PC-9 (cell line): ENCODE measurements at regions not wholly inside any gene's neighbourhood (a gene's known extent, or its start where the extent isn't known, plus 50 kb on each side); places are given as distances from the start of the nearest gene placed in this dataset.

Experiments used
- BruUV-seq: library from RNA; stranded (reverse); fragments of 400-500 nt; replicated peaks from 2 replicates; lab custom pipeline; 2021; lab: Mats Ljungman, UMichigan
- CTCF ChIA-PET: fragments of 300-600 bp; sonication (Branson Sonifier 250); formaldehyde crosslinking; loops from one replicate; lab custom pipeline; 2022; ENCODE audit warnings: antibody characterized with exemption; lab: Charles Lee
- POLR2A ChIA-PET: fragments of 300-600 bp; sonication (Branson Sonifier 250); formaldehyde crosslinking; loops from one replicate; lab custom pipeline; 2022; ENCODE audit warnings: antibody characterized with exemption; ENCODE audit not compliant: unreplicated experiment; lab: Charles Lee
- DNase-seq, 2 experiments: peaks; one replicate each; pipeline versions ENCODE4 v3.0.0 to v3.0.0-alpha.2; 2015 to 2022; ENCODE audit warnings: mixed read lengths in 1 of 2
- H2AFZ ChIP-seq: fragments of 200-600 bp; sonication (generic); 2 replicates; pipeline ENCODE4 v1.8.1; 2017; ENCODE audit warnings: antibody characterized with exemption
- H3F3A ChIP-seq: fragments of 200-600 bp; sonication (generic); 2 replicates; pipeline ENCODE4 v1.8.1; 2017; ENCODE audit warnings: antibody characterized with exemption, mild to moderate bottlenecking, low read depth; ENCODE audit not compliant: insufficient read depth
- H3K27ac ChIP-seq: fragments of 200-600 bp; sonication (generic); 2 replicates; pipeline ENCODE4 v1.6.1; 2016; ENCODE audit warnings: mixed run types
- H3K27me3 ChIP-seq: fragments of 200-600 bp; sonication (generic); 2 replicates; pipeline ENCODE4 v1.6.1; 2016; ENCODE audit warnings: low read depth, mixed run types; ENCODE audit not compliant: insufficient read depth
- H3K36me3 ChIP-seq: fragments of 200-600 bp; sonication (generic); 2 replicates; pipeline ENCODE4 v1.6.1; 2016; ENCODE audit warnings: low read depth, mixed run types
- H3K4me1 ChIP-seq: fragments of 200-600 bp; sonication (generic); replicated peaks from 2 replicates; pipeline ENCODE4 v1.6.1; 2016; ENCODE audit warnings: mixed run types; ENCODE audit not compliant: insufficient read depth
- H3K4me2 ChIP-seq: fragments of 200-600 bp; sonication (generic); 2 replicates; pipeline ENCODE4 v1.6.1; 2017; ENCODE audit warnings: mixed run types
- H3K4me3 ChIP-seq: fragments of 200-600 bp; sonication (generic); 2 replicates; pipeline ENCODE4 v1.6.1; 2016; ENCODE audit warnings: mixed run types
- H3K79me2 ChIP-seq: fragments of 200-600 bp; sonication (generic); 2 replicates; pipeline ENCODE4 v1.6.1; 2017; ENCODE audit warnings: low read depth, mixed run types
- H3K9me2 ChIP-seq: fragments of 200-600 bp; sonication (generic); 2 replicates; pipeline ENCODE4 v1.8.1; 2017; ENCODE audit warnings: mild to moderate bottlenecking; ENCODE audit not compliant: insufficient read depth
- H3K9me3 ChIP-seq: fragments of 200-600 bp; sonication (generic); 2 replicates; pipeline ENCODE4 v1.8.1; 2016; ENCODE audit warnings: low read depth; ENCODE audit not compliant: insufficient read depth
- H4K20me1 ChIP-seq: fragments of 200-600 bp; sonication (generic); 2 replicates; pipeline ENCODE4 v1.8.1; 2017; ENCODE audit not compliant: insufficient read depth
- EZH2 ChIP-seq: fragments of 200-600 bp; sonication (generic); IDR thresholded peaks from 2 replicates; pipeline ENCODE4 v1.8.0; 2017; ENCODE audit warnings: antibody characterized with exemption, low read depth
- intact Hi-C: fragments of 100-400 bp; cut with micrococcal nuclease; formaldehyde crosslinking; loops from one replicate; pipeline ENCODE4 v1.10.0; 2022; ENCODE audit not compliant: unreplicated experiment
- TF ChIP-seq, protein P1 (sequence below): fragments of 200-600 bp; sonication (generic); conservative IDR thresholded peaks from 2 replicates; pipeline ENCODE4 v1.6.1; 2017; ENCODE audit warnings: mixed run types, antibody characterized with exemption, mild to moderate bottlenecking, moderate library complexity

DNA sequence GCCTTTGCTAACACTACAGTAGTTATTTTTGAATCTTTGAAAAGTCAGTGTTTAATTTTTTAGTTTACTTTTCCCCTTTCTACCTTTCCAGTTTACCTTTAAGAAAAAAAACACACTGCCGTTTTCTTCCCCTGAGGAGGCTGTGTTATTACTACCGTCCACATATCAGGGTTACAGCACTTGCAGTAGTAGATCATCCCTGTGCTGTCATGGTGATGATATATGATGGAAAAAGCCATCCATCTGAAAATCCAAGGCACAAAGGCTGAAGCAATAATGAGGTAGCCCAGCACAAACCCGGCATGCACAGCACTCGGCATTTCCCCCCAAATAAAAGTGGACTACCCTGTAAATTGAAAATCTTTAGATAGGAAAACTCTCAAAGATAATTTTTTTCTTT is 258.7 kb downstream of the CXXC4 start:
- Histone ChIP-seq H2AFZ (no peak overlapping the region), H4K20me1 (no peaks in the 10 kb centered on the region), H3K36me3 (no peaks in the 10 kb centered on the region), H3K27me3 (no peaks in the 10 kb centered on the region), H3K27ac (no peak overlapping the region), H3K4me2 (no peak overlapping the region), H3K4me1 (no peaks in the 10 kb centered on the region), H3K9me3 (no peaks in the 10 kb centered on the region), H3K9me2 (no peaks in the 10 kb centered on the region), H3F3A (no peaks in the 10 kb centered on the region), H3K79me2 (no peaks in the 10 kb centered on the region), H3K4me3 (no peak overlapping the region)
- no peak for TF ChIP-seq EZH2
- TF ChIP-seq, protein P1, sequence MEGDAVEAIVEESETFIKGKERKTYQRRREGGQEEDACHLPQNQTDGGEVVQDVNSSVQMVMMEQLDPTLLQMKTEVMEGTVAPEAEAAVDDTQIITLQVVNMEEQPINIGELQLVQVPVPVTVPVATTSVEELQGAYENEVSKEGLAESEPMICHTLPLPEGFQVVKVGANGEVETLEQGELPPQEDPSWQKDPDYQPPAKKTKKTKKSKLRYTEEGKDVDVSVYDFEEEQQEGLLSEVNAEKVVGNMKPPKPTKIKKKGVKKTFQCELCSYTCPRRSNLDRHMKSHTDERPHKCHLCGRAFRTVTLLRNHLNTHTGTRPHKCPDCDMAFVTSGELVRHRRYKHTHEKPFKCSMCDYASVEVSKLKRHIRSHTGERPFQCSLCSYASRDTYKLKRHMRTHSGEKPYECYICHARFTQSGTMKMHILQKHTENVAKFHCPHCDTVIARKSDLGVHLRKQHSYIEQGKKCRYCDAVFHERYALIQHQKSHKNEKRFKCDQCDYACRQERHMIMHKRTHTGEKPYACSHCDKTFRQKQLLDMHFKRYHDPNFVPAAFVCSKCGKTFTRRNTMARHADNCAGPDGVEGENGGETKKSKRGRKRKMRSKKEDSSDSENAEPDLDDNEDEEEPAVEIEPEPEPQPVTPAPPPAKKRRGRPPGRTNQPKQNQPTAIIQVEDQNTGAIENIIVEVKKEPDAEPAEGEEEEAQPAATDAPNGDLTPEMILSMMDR, result no peak
- ChIA-PET POLR2A (no interaction called here), CTCF (no interaction called here)
- intact Hi-C loops, result no loop called here
- DNase-seq, result no peak
- no TSS peak for BruUV-seq

DNA sequence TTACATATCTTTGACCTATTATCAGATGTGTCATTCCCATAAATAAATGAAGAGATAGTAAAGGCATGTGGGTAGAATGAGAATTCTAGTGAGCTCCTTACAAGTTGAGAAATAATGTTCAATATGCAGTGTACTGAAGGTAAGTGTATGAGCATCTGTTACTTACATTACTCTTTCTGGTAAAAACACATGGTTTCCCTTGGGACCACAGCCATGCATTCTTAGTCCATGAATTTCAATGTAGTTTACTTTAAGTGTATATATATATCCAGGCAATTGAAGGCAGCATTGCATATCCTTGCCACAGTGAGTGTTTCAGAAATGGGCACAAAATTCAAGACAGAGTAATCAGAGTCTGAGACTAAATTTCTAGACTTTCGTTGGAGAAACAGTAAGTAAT is 277.2 kb downstream of the CXXC4 start:
- ChIA-PET POLR2A (no interaction called here), CTCF (no interaction called here)
- no TSS peak for BruUV-seq
- intact Hi-C loops, result no loop called here
- H3K4me2 ChIP-seq, result no peak overlapping the region
- H3F3A ChIP-seq, result no peaks in the 10 kb centered on the region
- no peaks in the 10 kb centered on the region for H3K9me3 ChIP-seq
- H2AFZ ChIP-seq, result no peak overlapping the region
- no peaks in the 10 kb centered on the region for H3K9me2 ChIP-seq
- H3K4me1 ChIP-seq, result no peaks in the 10 kb centered on the region
- no peaks in the 10 kb centered on the region for H3K36me3 ChIP-seq
- H3K4me3 ChIP-seq, result no peak overlapping the region
- H3K79me2 ChIP-seq, result no peaks in the 10 kb centered on the region
- no peaks in the 10 kb centered on the region for H4K20me1 ChIP-seq
- DNase-seq, result no peak
- no peaks in the 10 kb centered on the region for H3K27me3 ChIP-seq
- no peak for TF ChIP-seq EZH2
- TF ChIP-seq, protein P1, result no peak
- no peak overlapping the region for H3K27ac ChIP-seq

DNA sequence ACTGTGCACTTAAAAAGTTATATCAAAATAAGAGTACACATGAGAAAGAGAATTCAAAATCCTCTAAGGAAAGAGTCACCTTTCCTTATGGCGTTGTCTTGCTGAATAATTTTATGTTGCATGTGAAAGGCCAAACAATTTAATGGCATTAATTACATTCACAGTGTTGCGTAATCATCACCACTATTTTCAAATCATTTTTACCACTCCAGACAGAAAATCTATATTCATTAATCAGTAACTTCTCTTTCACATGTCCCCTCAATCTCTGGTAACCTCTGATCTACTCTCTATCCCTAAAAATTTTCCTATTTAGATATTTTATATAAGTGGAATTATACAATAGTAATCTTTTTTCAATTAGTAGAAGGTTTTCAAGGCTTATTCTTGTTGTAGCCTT is 283.0 kb downstream of the CXXC4 start:
- Histone ChIP-seq H3K4me1 (no peaks in the 10 kb centered on the region), H4K20me1 (no peaks in the 10 kb centered on the region), H3K4me3 (no peak overlapping the region), H3K27me3 (no peaks in the 10 kb centered on the region), H2AFZ (no peak overlapping the region), H3K27ac (no peak overlapping the region), H3K9me2 (no peaks in the 10 kb centered on the region), H3K9me3 (no peaks in the 10 kb centered on the region), H3K79me2 (no peaks in the 10 kb centered on the region), H3K4me2 (no peak overlapping the region), H3F3A (no peaks in the 10 kb centered on the region), H3K36me3 (no peaks in the 10 kb centered on the region)
- ChIA-PET POLR2A (no interaction called here), CTCF (no interaction called here)
- BruUV-seq, result no TSS peak
- no peak for TF ChIP-seq EZH2
- TF ChIP-seq, protein P1, result no peak
- no peak for DNase-seq
- intact Hi-C loops, result no loop called here
